ENCODE measurements at regions not wholly inside any gene's neighbourhood (a gene's known extent, or its start where the extent isn't known, plus 50 kb on each side); places are given as distances from the start of the nearest gene placed in this dataset.
"Not testable (repeated sequence)": the region's sequence is repeated elsewhere in the genome, so short reads cannot be mapped to it uniquely, and the experiment has no call there.

GRCh38 chr2:11877764-11878163 lies 131.3 kb downstream of the LPIN1 start:
- Histone ChIP-seq H3K4me2 (ENCODE audit: low read length) (no peak overlapping the region), H3K27ac (ENCODE audit: low read length) (no peak overlapping the region), H3K27me3 (ENCODE audit: low read depth, low read length) (peaks cover 32% of the 10 kb centered on the region), H3K9ac (ENCODE audit: low read length) (no peak overlapping the region), H3K4me1 (ENCODE audit: low read length) (no peaks in the 10 kb centered on the region), H3K79me2 (ENCODE audit: low read length) (no peaks in the 10 kb centered on the region), H4K20me1 (ENCODE audit: insufficient read depth, low read length) (no peaks in the 10 kb centered on the region; the same call in 1 of the 2 replicates), H3K36me3 (replicated peaks; ENCODE audit: low read depth, low read length) (no peaks in the 10 kb centered on the region), H3K9me3 (ENCODE audit: insufficient read depth, low read length) (no peaks in the 10 kb centered on the region), H2AFZ (ENCODE audit: low read depth, low read length) (no peak overlapping the region), H3K4me3 (ENCODE audit: low read length) (no peak overlapping the region)
- TF ChIP-seq EZH2phosphoT487 (IDR thresholded peaks at IDR 0.05; ENCODE audit: low read depth) (no peak), CTCF (IDR thresholded peaks at IDR 0.05; ENCODE audit: low read depth, low read length) (no peak)

GRCh38 chr2:11885253-11885652 lies 138.8 kb downstream of the LPIN1 start:
- not testable (repeated sequence) for H3K27me3 ChIP-seq (ENCODE audit: low read depth, low read length); H4K20me1 ChIP-seq (ENCODE audit: insufficient read depth, low read length); H3K9me3 ChIP-seq (ENCODE audit: insufficient read depth, low read length)

GRCh38 chr2:11886899-11887298 lies 140.5 kb downstream of the LPIN1 start:
- not testable (repeated sequence) for H3K4me3 ChIP-seq (ENCODE audit: low read length); H3K27ac ChIP-seq (ENCODE audit: low read length); H3K27me3 ChIP-seq (ENCODE audit: low read depth, low read length); H4K20me1 ChIP-seq (ENCODE audit: insufficient read depth, low read length); H3K4me2 ChIP-seq (ENCODE audit: low read length); H3K9ac ChIP-seq (ENCODE audit: low read length); H3K36me3 ChIP-seq (replicated peaks; ENCODE audit: low read depth, low read length); H3K79me2 ChIP-seq (ENCODE audit: low read length); H3K4me1 ChIP-seq (ENCODE audit: low read length); H2AFZ ChIP-seq (ENCODE audit: low read depth, low read length)
- 0 out of 2 replicates have a peak, but pooled peaks cover 12% of the 10 kb centered on the region for H3K9me3 ChIP-seq (ENCODE audit: insufficient read depth, low read length)

More at GRCh38 chr2:11885253-11885652, 138.8 kb downstream of the LPIN1 start:
- not testable (repeated sequence) for H2AFZ ChIP-seq (ENCODE audit: low read depth, low read length); H3K36me3 ChIP-seq (replicated peaks; ENCODE audit: low read depth, low read length); H3K9ac ChIP-seq (ENCODE audit: low read length); H3K4me2 ChIP-seq (ENCODE audit: low read length); H3K27ac ChIP-seq (ENCODE audit: low read length); H3K4me3 ChIP-seq (ENCODE audit: low read length); H3K79me2 ChIP-seq (ENCODE audit: low read length); H3K4me1 ChIP-seq (ENCODE audit: low read length)

GRCh38 chr2:11889101-11889850 lies 142.8 kb downstream of the LPIN1 start:
- Histone ChIP-seq H3K9me3 (ENCODE audit: insufficient read depth, low read length) (peaks cover 12% of the 10 kb centered on the region; the same call in 1 of the 2 replicates), H3K36me3 (replicated peaks; ENCODE audit: low read depth, low read length) (no peaks in the 10 kb centered on the region), H2AFZ (ENCODE audit: low read depth, low read length) (no peak overlapping the region), H3K27ac (ENCODE audit: low read length) (no peak overlapping the region), H3K4me1 (ENCODE audit: low read length) (no peaks in the 10 kb centered on the region), H4K20me1 (ENCODE audit: insufficient read depth, low read length) (no peaks in the 10 kb centered on the region), H3K4me2 (ENCODE audit: low read length) (no peak overlapping the region), H3K79me2 (ENCODE audit: low read length) (no peaks in the 10 kb centered on the region), H3K27me3 (ENCODE audit: low read depth, low read length) (no peaks in the 10 kb centered on the region), H3K4me3 (ENCODE audit: low read length) (no peak overlapping the region), H3K9ac (ENCODE audit: low read length) (no peak overlapping the region)
- no peak for TF ChIP-seq EZH2phosphoT487 (IDR thresholded peaks at IDR 0.05; ENCODE audit: low read depth)
- TF ChIP-seq CTCF (IDR thresholded peaks at IDR 0.05; ENCODE audit: low read depth, low read length): no peak

GRCh38 chr2:11889854-11890253 lies 143.4 kb downstream of the LPIN1 start:
- TF ChIP-seq EZH2phosphoT487 (IDR thresholded peaks at IDR 0.05; ENCODE audit: low read depth) (no peak), CTCF (IDR thresholded peaks at IDR 0.05; ENCODE audit: low read depth, low read length) (no peak)
- H3K79me2 ChIP-seq (ENCODE audit: low read length): no peaks in the 10 kb centered on the region
- no peak overlapping the region for H2AFZ ChIP-seq (ENCODE audit: low read depth, low read length)
- no peaks in the 10 kb centered on the region for H3K36me3 ChIP-seq (replicated peaks; ENCODE audit: low read depth, low read length)
- H3K4me1 ChIP-seq (ENCODE audit: low read length): no peaks in the 10 kb centered on the region
- H4K20me1 ChIP-seq (ENCODE audit: insufficient read depth, low read length): no peaks in the 10 kb centered on the region
- no peak overlapping the region for H3K27ac ChIP-seq (ENCODE audit: low read length)
- no peak overlapping the region for H3K4me3 ChIP-seq (ENCODE audit: low read length)
- H3K4me2 ChIP-seq (ENCODE audit: low read length): no peak overlapping the region
- H3K27me3 ChIP-seq (ENCODE audit: low read depth, low read length): no peaks in the 10 kb centered on the region
- H3K9ac ChIP-seq (ENCODE audit: low read length): no peak overlapping the region
- peaks cover 12% of the 10 kb centered on the region; the same call in 1 of the 2 replicates for H3K9me3 ChIP-seq (ENCODE audit: insufficient read depth, low read length)
